Prostate gland (tissue), 2 donors: ENCODE measurements at regions not wholly inside any gene's neighbourhood (a gene's known extent, or its start where the extent isn't known, plus 50 kb on each side); places are given as distances from the start of the nearest gene placed in this dataset.

ENCODE experiments used
- POLR2AphosphoS5 ChIP-seq: sonication (generic); formaldehyde crosslinking; IDR thresholded peaks from one replicate; pipeline ENCODE4 v1.6.1; 2017; ENCODE audit warnings: antibody characterized with exemption
- TF ChIP-seq, protein P1 (sequence below), 4 experiments: fragments of 200-600 bp in 2 of 4; fragments of 450-650 bp in 2 of 4; sonication (generic) in 2 of 4; IDR thresholded peaks; 1 replicate in 3 of 4; 2 replicates in 1 of 4; pipeline ENCODE4 v1.5.1; 2016 to 2019; ENCODE audit warnings: antibody characterized with exemption in 4 of 4, mild to moderate bottlenecking in 2 of 4, moderate library complexity in 2 of 4

DNA sequence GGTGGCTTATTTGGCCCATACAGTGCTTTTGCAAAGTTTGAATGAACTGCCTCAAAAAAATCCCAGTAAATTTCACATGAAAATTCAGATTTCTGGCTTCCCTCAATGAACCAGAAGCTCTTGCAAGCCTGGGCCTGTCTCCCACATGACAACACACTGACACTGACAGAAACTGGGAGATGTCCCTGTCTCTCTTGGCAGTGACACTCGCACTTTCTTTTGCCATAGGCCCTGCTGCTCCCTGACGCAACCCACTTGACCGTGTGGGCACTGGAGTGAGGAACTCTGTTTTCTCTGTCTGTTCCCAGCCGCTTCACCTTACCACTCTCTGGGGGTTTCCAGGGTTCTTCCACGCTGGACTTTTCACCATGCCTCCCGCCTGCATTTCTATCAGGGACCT is 524.5 kb downstream of the SHQ1 start:
- TF ChIP-seq, protein P1, sequence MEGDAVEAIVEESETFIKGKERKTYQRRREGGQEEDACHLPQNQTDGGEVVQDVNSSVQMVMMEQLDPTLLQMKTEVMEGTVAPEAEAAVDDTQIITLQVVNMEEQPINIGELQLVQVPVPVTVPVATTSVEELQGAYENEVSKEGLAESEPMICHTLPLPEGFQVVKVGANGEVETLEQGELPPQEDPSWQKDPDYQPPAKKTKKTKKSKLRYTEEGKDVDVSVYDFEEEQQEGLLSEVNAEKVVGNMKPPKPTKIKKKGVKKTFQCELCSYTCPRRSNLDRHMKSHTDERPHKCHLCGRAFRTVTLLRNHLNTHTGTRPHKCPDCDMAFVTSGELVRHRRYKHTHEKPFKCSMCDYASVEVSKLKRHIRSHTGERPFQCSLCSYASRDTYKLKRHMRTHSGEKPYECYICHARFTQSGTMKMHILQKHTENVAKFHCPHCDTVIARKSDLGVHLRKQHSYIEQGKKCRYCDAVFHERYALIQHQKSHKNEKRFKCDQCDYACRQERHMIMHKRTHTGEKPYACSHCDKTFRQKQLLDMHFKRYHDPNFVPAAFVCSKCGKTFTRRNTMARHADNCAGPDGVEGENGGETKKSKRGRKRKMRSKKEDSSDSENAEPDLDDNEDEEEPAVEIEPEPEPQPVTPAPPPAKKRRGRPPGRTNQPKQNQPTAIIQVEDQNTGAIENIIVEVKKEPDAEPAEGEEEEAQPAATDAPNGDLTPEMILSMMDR (IDR thresholded peaks at IDR 0.05) = no peak
- no peak for TF ChIP-seq POLR2AphosphoS5
